H1 (cell line): ENCODE measurements at regions not wholly inside any gene's neighbourhood (a gene's known extent, or its start where the extent isn't known, plus 50 kb on each side); places are given as distances from the start of the nearest gene placed in this dataset.

Experiments
- SIX5 ChIP-seq: IDR thresholded peaks from 2 replicates; pipeline ENCODE4 v1.6.1; 2011; ENCODE audit warnings: mild to moderate bottlenecking, low read depth, low read length

- no peak for TF ChIP-seq SIX5
These were observed 64.3 kb upstream of the RET start (continued) for GRCh38 chr10:43012578-43012977.
